ENCODE measurements at regions not wholly inside any gene's neighbourhood (a gene's known extent, or its start where the extent isn't known, plus 50 kb on each side); places are given as distances from the start of the nearest gene placed in this dataset.
"Not testable (repeated sequence)": the region's sequence is repeated elsewhere in the genome, so short reads cannot be mapped to it uniquely, and the experiment has no call there.

GRCh38 chr14:48563489-48563888 lies 888.1 kb upstream of the MDGA2 start:
- Histone ChIP-seq H3K36me3 (no peaks in the 10 kb centered on the region), H3K4me3 (no peak overlapping the region), H3K9me3 (no peaks in the 10 kb centered on the region), H3K27me3 (replicated peaks; ENCODE audit: insufficient read depth) (no peaks in the 10 kb centered on the region), H3K4me1 (ENCODE audit: control insufficient read depth in 1 of 2, low read depth in 2 of 2) (peaks cover 0 to under 1% of the 10 kb centered on the region in 2 donors), H3K27ac (no peak overlapping the region)
- ATAC-seq (ENCODE audit: insufficient number of reproducible peaks, low FRiP score, low read depth): no peak
- TF ChIP-seq CTCF (IDR thresholded peaks at IDR 0.05): no peak
- no peak for DNase-seq (ENCODE audit: low spot score)

- ATAC-seq (ENCODE audit: insufficient number of reproducible peaks, low FRiP score, low read depth); H3K27me3 ChIP-seq (replicated peaks; ENCODE audit: insufficient read depth); DNase-seq (ENCODE audit: low spot score); H3K36me3 ChIP-seq; H3K4me1 ChIP-seq (ENCODE audit: control insufficient read depth in 1 of 2, low read depth in 2 of 2); H3K4me3 ChIP-seq; H3K9me3 ChIP-seq; H3K27ac ChIP-seq: not testable (repeated sequence)
Measured at GRCh38 chr14:48561438-48561837, 886.0 kb upstream of the MDGA2 start.

- Histone ChIP-seq H3K36me3 (no peaks in the 10 kb centered on the region), H3K4me1 (ENCODE audit: control insufficient read depth in 1 of 2, low read depth in 2 of 2) (no peaks in the 10 kb centered on the region), H3K27me3 (replicated peaks; ENCODE audit: insufficient read depth) (no peaks in the 10 kb centered on the region), H3K27ac (no peak overlapping the region), H3K9me3 (no peaks in the 10 kb centered on the region), H3K4me3 (no peak overlapping the region)
- no peak for TF ChIP-seq CTCF (IDR thresholded peaks at IDR 0.05)
- ATAC-seq (ENCODE audit: insufficient number of reproducible peaks, low FRiP score, low read depth) (no peak), DNase-seq (ENCODE audit: low spot score) (no peak)
Measured at GRCh38 chr14:48560421-48560820, 885.0 kb upstream of the MDGA2 start.

GRCh38 chr14:48553443-48553842 lies 878.0 kb upstream of the MDGA2 start:
- Histone ChIP-seq H3K36me3 (no peaks in the 10 kb centered on the region), H3K4me3 (no peak overlapping the region), H3K4me1 (ENCODE audit: control insufficient read depth in 1 of 2, low read depth in 2 of 2) (no peaks in the 10 kb centered on the region), H3K27me3 (replicated peaks; ENCODE audit: insufficient read depth) (no peaks in the 10 kb centered on the region), H3K9me3 (no peaks in the 10 kb centered on the region), H3K27ac (no peak overlapping the region)
- DNase-seq (ENCODE audit: low spot score): no peak
- no peak for TF ChIP-seq CTCF (IDR thresholded peaks at IDR 0.05)
- ATAC-seq (ENCODE audit: insufficient number of reproducible peaks, low FRiP score, low read depth): no peak

- H3K27ac ChIP-seq: no peak overlapping the region
- H3K9me3 ChIP-seq: no peaks in the 10 kb centered on the region
- H3K36me3 ChIP-seq: no peaks in the 10 kb centered on the region
- no peak overlapping the region for H3K4me3 ChIP-seq
- no peaks in the 10 kb centered on the region for H3K27me3 ChIP-seq (replicated peaks; ENCODE audit: insufficient read depth)
- DNase-seq (ENCODE audit: low spot score) (no peak), ATAC-seq (ENCODE audit: insufficient number of reproducible peaks, low FRiP score, low read depth) (no peak)
- no peaks in the 10 kb centered on the region for H3K4me1 ChIP-seq (ENCODE audit: control insufficient read depth in 1 of 2, low read depth in 2 of 2)
- TF ChIP-seq CTCF (IDR thresholded peaks at IDR 0.05): no peak
Measured at GRCh38 chr14:48546996-48547395, 871.6 kb upstream of the MDGA2 start.

GRCh38 chr14:48537600-48537999 lies 862.2 kb upstream of the MDGA2 start:
- H3K9me3 ChIP-seq: no peaks in the 10 kb centered on the region
- no peaks in the 10 kb centered on the region for H3K36me3 ChIP-seq
- H3K4me3 ChIP-seq: no peak overlapping the region
- ATAC-seq (ENCODE audit: insufficient number of reproducible peaks, low FRiP score, low read depth) (no peak), DNase-seq (ENCODE audit: low spot score) (no peak)
- no peaks in the 10 kb centered on the region for H3K27me3 ChIP-seq (replicated peaks; ENCODE audit: insufficient read depth)
- no peak overlapping the region for H3K27ac ChIP-seq
- no peaks in the 10 kb centered on the region for H3K4me1 ChIP-seq (ENCODE audit: control insufficient read depth in 1 of 2, low read depth in 2 of 2)
- no peak for TF ChIP-seq CTCF (IDR thresholded peaks at IDR 0.05)
